Fibroblast of lung (primary cell): ENCODE measurements at regions not wholly inside any gene's neighbourhood (a gene's known extent, or its start where the extent isn't known, plus 50 kb on each side); places are given as distances from the start of the nearest gene placed in this dataset.

Experiments
- EZH2 ChIP-seq: IDR thresholded peaks from 2 replicates; pipeline ENCODE4 v1.5.1; 2012; ENCODE audit warnings: low read length, control low read depth, mild to moderate bottlenecking; ENCODE audit errors: missing control alignments
- TF ChIP-seq, protein P1 (sequence below), 2 donors: IDR thresholded peaks in 1 of 2; conservative IDR thresholded peaks in 1 of 2; 1 replicate in 1 of 2; 2 replicates in 1 of 2; pipeline ENCODE4 v1.5.1; 2011 to 2012; ENCODE audit warnings: low read length in 2 of 2, control low read depth in 1 of 2, inconsistent platforms in 1 of 2, low read depth in 1 of 2, mild to moderate bottlenecking in 1 of 2

DNA sequence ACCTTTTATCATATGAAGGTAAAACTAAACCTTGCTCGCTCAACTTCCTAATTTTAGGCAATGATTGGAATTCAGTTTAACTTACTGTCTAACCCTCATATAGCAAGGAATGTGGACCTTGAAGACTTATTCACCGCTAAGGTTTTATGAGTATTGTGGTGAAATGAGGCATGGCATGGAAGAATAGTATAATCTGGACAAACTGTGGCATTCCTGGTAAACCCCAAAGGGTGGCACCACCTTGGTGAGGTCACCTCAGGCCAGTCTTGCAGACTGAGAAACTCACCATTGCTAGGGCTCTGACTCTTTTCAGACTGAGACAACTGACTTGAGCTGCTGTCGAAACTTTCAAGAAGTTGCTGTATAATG is 51.1 kb upstream of the EHBP1 start:
- TF ChIP-seq, protein P1, sequence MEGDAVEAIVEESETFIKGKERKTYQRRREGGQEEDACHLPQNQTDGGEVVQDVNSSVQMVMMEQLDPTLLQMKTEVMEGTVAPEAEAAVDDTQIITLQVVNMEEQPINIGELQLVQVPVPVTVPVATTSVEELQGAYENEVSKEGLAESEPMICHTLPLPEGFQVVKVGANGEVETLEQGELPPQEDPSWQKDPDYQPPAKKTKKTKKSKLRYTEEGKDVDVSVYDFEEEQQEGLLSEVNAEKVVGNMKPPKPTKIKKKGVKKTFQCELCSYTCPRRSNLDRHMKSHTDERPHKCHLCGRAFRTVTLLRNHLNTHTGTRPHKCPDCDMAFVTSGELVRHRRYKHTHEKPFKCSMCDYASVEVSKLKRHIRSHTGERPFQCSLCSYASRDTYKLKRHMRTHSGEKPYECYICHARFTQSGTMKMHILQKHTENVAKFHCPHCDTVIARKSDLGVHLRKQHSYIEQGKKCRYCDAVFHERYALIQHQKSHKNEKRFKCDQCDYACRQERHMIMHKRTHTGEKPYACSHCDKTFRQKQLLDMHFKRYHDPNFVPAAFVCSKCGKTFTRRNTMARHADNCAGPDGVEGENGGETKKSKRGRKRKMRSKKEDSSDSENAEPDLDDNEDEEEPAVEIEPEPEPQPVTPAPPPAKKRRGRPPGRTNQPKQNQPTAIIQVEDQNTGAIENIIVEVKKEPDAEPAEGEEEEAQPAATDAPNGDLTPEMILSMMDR (conservative IDR thresholded peaks at IDR 0.05 in 1 of 2, IDR thresholded peaks at IDR 0.05 in 1 of 2; ENCODE audit: low read depth in 1 of 2, low read length in 2 of 2) = no peak
- TF ChIP-seq EZH2 = no peak
